ENCODE measurements at regions not wholly inside any gene's neighbourhood (a gene's known extent, or its start where the extent isn't known, plus 50 kb on each side); places are given as distances from the start of the nearest gene placed in this dataset.

DNA sequence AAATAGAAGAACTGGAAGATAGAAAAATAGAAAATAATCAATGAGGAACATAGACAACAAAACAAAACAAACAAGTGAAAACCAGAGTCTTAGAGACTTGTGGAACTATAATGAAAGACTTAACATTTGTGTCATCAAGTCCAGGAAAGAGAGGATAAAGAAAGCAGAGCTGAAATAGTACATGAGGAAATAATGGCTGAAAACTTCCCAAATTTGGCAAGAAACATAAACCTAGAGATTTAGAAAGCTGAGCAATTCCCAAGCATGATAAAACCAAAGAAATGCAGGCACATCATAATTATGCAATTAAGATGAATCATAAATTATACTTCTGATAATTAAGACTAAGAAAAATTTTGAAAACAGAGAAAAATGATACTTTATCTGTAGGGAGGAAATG, 614.5 kb downstream of the ETS1 start:
- TF ChIP-seq, protein P1, sequence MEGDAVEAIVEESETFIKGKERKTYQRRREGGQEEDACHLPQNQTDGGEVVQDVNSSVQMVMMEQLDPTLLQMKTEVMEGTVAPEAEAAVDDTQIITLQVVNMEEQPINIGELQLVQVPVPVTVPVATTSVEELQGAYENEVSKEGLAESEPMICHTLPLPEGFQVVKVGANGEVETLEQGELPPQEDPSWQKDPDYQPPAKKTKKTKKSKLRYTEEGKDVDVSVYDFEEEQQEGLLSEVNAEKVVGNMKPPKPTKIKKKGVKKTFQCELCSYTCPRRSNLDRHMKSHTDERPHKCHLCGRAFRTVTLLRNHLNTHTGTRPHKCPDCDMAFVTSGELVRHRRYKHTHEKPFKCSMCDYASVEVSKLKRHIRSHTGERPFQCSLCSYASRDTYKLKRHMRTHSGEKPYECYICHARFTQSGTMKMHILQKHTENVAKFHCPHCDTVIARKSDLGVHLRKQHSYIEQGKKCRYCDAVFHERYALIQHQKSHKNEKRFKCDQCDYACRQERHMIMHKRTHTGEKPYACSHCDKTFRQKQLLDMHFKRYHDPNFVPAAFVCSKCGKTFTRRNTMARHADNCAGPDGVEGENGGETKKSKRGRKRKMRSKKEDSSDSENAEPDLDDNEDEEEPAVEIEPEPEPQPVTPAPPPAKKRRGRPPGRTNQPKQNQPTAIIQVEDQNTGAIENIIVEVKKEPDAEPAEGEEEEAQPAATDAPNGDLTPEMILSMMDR (IDR thresholded peaks at IDR 0.05; ENCODE audit: insufficient read depth, low read length): no peak
- no peak overlapping the region for H3K4me3 ChIP-seq (ENCODE audit: low read depth, low read length)
- DNase-seq (ENCODE audit: low read depth): no peak

DNA sequence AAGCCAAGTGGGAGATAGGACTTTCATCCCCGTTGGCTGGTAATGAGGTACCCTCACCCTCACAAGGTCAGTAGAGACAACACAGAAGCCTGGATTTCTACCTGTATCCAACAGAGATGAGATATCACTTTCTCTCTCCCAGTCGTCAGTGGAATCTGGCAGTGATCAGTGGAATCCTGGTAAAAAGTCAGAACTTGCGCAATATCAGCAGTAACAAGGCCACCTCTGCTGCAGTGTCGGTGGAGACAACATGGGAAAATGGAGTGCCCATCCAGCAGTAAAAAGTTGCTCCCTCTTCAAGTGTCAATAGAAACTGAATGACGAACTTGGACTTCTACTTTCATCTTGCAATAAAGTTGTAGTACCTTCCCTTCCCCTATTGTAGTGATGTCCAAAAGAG, 615.9 kb downstream of the ETS1 start:
- no peak overlapping the region for H3K4me3 ChIP-seq (ENCODE audit: low read depth, low read length)
- TF ChIP-seq, protein P1 (IDR thresholded peaks at IDR 0.05; ENCODE audit: insufficient read depth, low read length): no peak
- DNase-seq (ENCODE audit: low read depth): no peak

DNA sequence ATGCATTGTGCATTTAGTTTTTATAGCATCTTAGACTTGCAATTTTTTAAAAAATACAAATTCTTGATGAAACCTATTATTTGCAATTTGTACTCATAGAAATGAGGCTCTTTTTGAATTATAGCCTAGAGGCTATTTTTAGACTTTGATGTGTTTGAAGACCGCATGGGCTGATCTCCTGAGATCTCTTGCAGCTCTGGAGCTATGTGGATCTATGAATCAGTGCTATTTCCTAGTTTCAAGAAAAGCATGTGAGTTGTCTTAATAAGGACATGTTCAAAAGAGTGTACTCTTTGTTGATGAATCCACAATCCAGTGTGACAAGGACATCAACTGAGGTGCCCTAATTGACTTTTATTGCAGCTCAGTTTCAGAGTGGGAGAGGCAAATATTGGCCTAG, 620.5 kb downstream of the ETS1 start:
- H3K4me3 ChIP-seq (ENCODE audit: low read depth, low read length): no peak overlapping the region
- DNase-seq (ENCODE audit: low read depth): no peak
- TF ChIP-seq, protein P1 (IDR thresholded peaks at IDR 0.05; ENCODE audit: insufficient read depth, low read length): no peak

DNA sequence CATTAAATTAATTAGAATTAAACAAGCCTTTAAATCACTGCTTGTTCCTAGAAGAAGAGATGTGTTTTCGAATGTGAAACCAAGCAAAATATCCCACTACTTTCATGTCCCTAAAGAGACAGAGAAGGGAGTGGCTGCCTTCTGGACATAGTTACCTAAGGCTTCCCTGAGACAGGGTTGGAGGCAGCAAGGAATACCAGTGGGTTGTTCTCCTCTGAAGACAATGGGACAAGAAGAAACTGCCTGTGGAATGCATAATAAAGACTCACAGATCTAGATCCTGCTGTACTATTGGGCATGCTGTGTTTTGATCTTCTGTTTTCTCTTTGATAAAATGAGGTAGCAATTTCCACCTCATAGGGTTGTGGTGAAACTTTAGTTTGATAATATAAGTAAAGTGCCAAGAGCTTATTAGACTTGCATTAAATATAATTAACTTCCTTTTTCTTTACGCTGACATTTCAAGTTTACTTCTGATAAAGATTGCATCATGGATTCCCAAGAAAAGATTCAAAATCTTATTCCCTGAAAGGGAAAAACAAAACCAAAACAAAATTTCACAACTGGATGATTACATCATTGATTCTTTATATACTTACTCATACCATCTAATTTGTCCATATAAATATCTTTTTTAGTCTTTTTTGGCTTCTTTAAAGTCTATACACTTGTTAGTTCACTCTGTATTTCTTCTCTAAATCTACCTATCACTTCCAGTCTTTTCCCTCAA, 621.3 kb downstream of the ETS1 start:
- no peak overlapping the region for H3K4me3 ChIP-seq (ENCODE audit: low read depth, low read length)
- TF ChIP-seq, protein P1 (IDR thresholded peaks at IDR 0.05; ENCODE audit: insufficient read depth, low read length): no peak
- DNase-seq (ENCODE audit: low read depth): peak; percentile 22

DNA sequence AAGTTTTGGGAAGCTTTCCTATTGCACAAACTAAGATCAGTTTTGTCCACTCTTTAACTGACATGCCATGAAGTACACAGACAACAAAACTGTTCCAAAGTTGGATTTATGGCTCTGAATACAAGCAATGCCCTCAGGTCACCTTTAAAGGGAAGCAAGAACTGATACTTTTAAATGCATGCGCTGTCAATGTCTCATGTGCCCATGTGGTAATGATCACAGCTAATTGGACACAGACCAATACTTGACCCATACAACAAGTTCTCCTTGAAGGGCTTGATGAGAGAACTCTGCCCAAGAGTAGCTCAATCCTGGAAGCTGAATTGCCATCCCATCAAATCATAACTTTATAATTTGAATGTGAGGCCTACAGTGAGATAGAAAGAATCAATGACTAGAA, 624.9 kb downstream of the ETS1 start:
- H3K4me3 ChIP-seq (ENCODE audit: low read depth, low read length): no peak overlapping the region
- no peak for DNase-seq (ENCODE audit: low read depth)
- TF ChIP-seq, protein P1 (IDR thresholded peaks at IDR 0.05; ENCODE audit: insufficient read depth, low read length): no peak

DNA sequence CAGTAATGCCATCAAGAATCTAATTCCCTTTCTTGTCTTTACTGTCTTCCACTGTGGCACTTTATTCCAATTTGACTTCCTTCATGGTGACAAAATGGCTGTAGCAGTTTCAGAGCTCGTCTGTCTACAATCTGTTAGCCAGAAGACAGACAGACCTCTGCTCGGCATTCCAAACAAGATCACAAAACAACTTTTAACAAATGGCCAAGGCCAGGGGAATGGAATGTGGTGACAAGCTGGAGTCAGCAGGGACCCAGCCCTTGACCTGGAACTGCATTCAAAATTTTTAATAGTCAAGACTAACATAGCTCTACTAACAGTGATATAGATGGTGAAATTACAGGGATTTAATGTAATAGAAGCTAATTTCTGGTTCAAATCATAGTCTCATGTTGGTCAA, 637.2 kb downstream of the ETS1 start:
- TF ChIP-seq, protein P1 (IDR thresholded peaks at IDR 0.05; ENCODE audit: insufficient read depth, low read length): no peak
- H3K4me3 ChIP-seq (ENCODE audit: low read depth, low read length): no peak overlapping the region
- DNase-seq (ENCODE audit: low read depth): no peak

DNA sequence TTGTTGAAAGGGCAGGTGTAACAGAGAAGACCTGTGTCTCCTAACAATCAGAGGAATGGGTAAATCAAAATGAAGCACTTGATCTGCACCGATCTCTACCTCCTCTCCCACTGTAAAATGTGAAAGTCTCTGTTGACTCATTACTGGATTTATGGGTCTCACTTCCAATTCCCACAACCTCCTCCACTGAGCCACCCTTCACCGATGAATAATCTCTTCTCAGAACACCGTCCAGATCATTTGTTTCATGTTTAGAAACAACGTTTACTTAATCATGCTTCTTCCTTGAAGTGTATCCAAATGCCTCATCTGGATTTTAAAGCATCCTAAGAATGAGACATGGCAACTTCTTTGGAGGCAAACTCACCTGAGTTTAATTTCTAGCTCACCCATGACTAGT, 643.6 kb downstream of the ETS1 start:
- TF ChIP-seq, protein P1 (IDR thresholded peaks at IDR 0.05; ENCODE audit: insufficient read depth, low read length): no peak
- no peak for DNase-seq (ENCODE audit: low read depth)
- H3K4me3 ChIP-seq (ENCODE audit: low read depth, low read length): no peak overlapping the region

Measured in fibroblast of the aortic adventitia (primary cell).